Astrocyte (in vitro differentiated cells and primary cell): ENCODE measurements at regions not wholly inside any gene's neighbourhood (a gene's known extent, or its start where the extent isn't known, plus 50 kb on each side); places are given as distances from the start of the nearest gene placed in this dataset.
A peak's percentile ranks its signal among the peaks of the same experiment; 100 is the strongest.

ENCODE experiments used
- DNase-seq: peaks from one replicate; pipeline ENCODE4 v3.0.0-alpha.2; 2010; ENCODE audit warnings: low read depth
- FAIRE-seq: peaks from 2 replicates; lab custom pipeline; 2011; peaks lifted over from hg19 to GRCh38; lab: Jason Lieb, UNC
- H2AFZ ChIP-seq: 2 replicates; pipeline ENCODE4 v1.6.0; 2012; ENCODE audit warnings: low read depth, low read length, inconsistent platforms
- H3K27ac ChIP-seq: 2 replicates; pipeline ENCODE4 v1.5.1; 2011; ENCODE audit warnings: low read depth, low read length, inconsistent platforms
- H3K27me3 ChIP-seq: 2 replicates; pipeline ENCODE4 v1.6.0; 2011; ENCODE audit warnings: low read length, inconsistent platforms; ENCODE audit not compliant: insufficient read depth
- H3K36me3 ChIP-seq: 2 replicates; pipeline ENCODE4 v1.5.1; 2011; ENCODE audit warnings: low read length, inconsistent platforms; ENCODE audit not compliant: insufficient read depth
- H3K4me1 ChIP-seq: 2 replicates; pipeline ENCODE4 v1.5.1; 2011; ENCODE audit warnings: low read length, inconsistent platforms; ENCODE audit not compliant: insufficient read depth
- H3K4me2 ChIP-seq: 2 replicates; pipeline ENCODE4 v1.6.0; 2012; ENCODE audit warnings: low read length, inconsistent platforms
- H3K4me3 ChIP-seq: 2 replicates; pipeline ENCODE4 v1.5.1; 2011; ENCODE audit warnings: low read depth, mild to moderate bottlenecking, low read length, inconsistent platforms; ENCODE audit not compliant: insufficient read depth
- H3K79me2 ChIP-seq: 2 replicates; pipeline ENCODE4 v1.6.0; 2012; ENCODE audit warnings: mild to moderate bottlenecking, low read length, inconsistent platforms; ENCODE audit not compliant: insufficient read depth
- H3K9ac ChIP-seq: 2 replicates; pipeline ENCODE4 v1.6.0; 2012; ENCODE audit warnings: mild to moderate bottlenecking, low read length, inconsistent platforms
- H3K9me3 ChIP-seq: 2 replicates; pipeline ENCODE4 v1.5.1; 2012; ENCODE audit warnings: low read depth, mild to moderate bottlenecking, low read length, inconsistent platforms; ENCODE audit not compliant: insufficient read depth
- H4K20me1 ChIP-seq: 2 replicates; pipeline ENCODE4 v1.6.0; 2012; ENCODE audit warnings: low read length, inconsistent platforms; ENCODE audit not compliant: insufficient read depth
- H3K27ac Mint-ChIP-seq: one replicate; pipeline ENCODE4 v1.8.0; 2021; ENCODE audit warnings: mild to moderate bottlenecking, mixed read lengths; ENCODE audit not compliant: unreplicated experiment
- H3K27me3 Mint-ChIP-seq: one replicate; pipeline ENCODE4 v1.8.0; 2021; ENCODE audit warnings: low read depth, mixed read lengths; ENCODE audit not compliant: unreplicated experiment
- H3K36me3 Mint-ChIP-seq: one replicate; pipeline ENCODE4 v1.8.0; 2021; ENCODE audit warnings: low read depth, mixed read lengths; ENCODE audit not compliant: unreplicated experiment
- H3K4me1 Mint-ChIP-seq: one replicate; pipeline ENCODE4 v1.8.0; 2021; ENCODE audit warnings: low read depth, mixed read lengths; ENCODE audit not compliant: unreplicated experiment
- H3K4me3 Mint-ChIP-seq: one replicate; pipeline ENCODE4 v1.8.0; 2021; ENCODE audit warnings: mild to moderate bottlenecking, moderate library complexity, mixed read lengths; ENCODE audit not compliant: unreplicated experiment
- H3K9me3 Mint-ChIP-seq: one replicate; pipeline ENCODE4 v1.8.0; 2021; ENCODE audit warnings: mild to moderate bottlenecking, mixed read lengths; ENCODE audit not compliant: unreplicated experiment
- CTCF ChIP-seq: IDR thresholded peaks from 2 replicates; pipeline ENCODE4 v1.5.1; 2011; ENCODE audit warnings: low read depth, mild to moderate bottlenecking, inconsistent platforms, low read length, moderate library complexity; ENCODE audit not compliant: insufficient read depth
- EZH2 ChIP-seq: IDR thresholded peaks from 2 replicates; pipeline ENCODE4 v1.6.1; 2012; ENCODE audit warnings: mild to moderate bottlenecking, low read length, inconsistent platforms; ENCODE audit not compliant: insufficient read depth

- peaks cover 5% of the 10 kb centered on the region for H3K36me3 Mint-ChIP-seq
- no peaks in the 10 kb centered on the region for H3K9me3 Mint-ChIP-seq
- Histone ChIP-seq H3K9me3 (no peaks in the 10 kb centered on the region), H3K9ac (no peak overlapping the region), H3K4me1 (peaks cover 5% of the 10 kb centered on the region), H3K27me3 (no peaks in the 10 kb centered on the region), H3K79me2 (no peaks in the 10 kb centered on the region), H3K4me2 (no peak overlapping the region), H3K4me3 (no peak overlapping the region), H4K20me1 (no peaks in the 10 kb centered on the region), H3K27ac (no peak overlapping the region), H3K36me3 (no peaks in the 10 kb centered on the region), H2AFZ (no peak overlapping the region)
- FAIRE-seq = no peak
- peaks cover 7% of the 10 kb centered on the region for H3K4me1 Mint-ChIP-seq
- H3K27ac Mint-ChIP-seq = no peak overlapping the region
- no peak for DNase-seq
- no peak for TF ChIP-seq CTCF
- TF ChIP-seq EZH2 = no peak
- no peaks in the 10 kb centered on the region for H3K27me3 Mint-ChIP-seq
- no peak overlapping the region for H3K4me3 Mint-ChIP-seq
Measured at GRCh38 chr3:56999547-56999946, 60.9 kb upstream of the SPATA12 start.

- TF ChIP-seq CTCF = no peak
- H3K27ac ChIP-seq = no peak overlapping the region
- H3K9me3 ChIP-seq = no peaks in the 10 kb centered on the region
- H3K27ac Mint-ChIP-seq = no peak overlapping the region
- no peak overlapping the region for H3K4me2 ChIP-seq
- H3K79me2 ChIP-seq = no peaks in the 10 kb centered on the region
- peaks cover 5% of the 10 kb centered on the region for H3K4me1 ChIP-seq
- H3K9me3 Mint-ChIP-seq = no peaks in the 10 kb centered on the region
- DNase-seq = no peak
- no peak overlapping the region for H3K9ac ChIP-seq
- H3K27me3 Mint-ChIP-seq = no peaks in the 10 kb centered on the region
- H3K27me3 ChIP-seq = no peaks in the 10 kb centered on the region
- H3K4me1 Mint-ChIP-seq = peaks cover 7% of the 10 kb centered on the region
- FAIRE-seq = no peak
- H2AFZ ChIP-seq = no peak overlapping the region
- no peak overlapping the region for H3K4me3 Mint-ChIP-seq
- H4K20me1 ChIP-seq = no peaks in the 10 kb centered on the region
- no peaks in the 10 kb centered on the region for H3K36me3 ChIP-seq
- no peak overlapping the region for H3K4me3 ChIP-seq
- H3K36me3 Mint-ChIP-seq = no peaks in the 10 kb centered on the region
Measured at GRCh38 chr3:56998076-56998529, 62.4 kb upstream of the SPATA12 start.

GRCh38 chr3:56997675-56998074 lies 62.8 kb upstream of the SPATA12 start:
- TF ChIP-seq CTCF (no peak), EZH2 (no peak)
- no peaks in the 10 kb centered on the region for H3K27me3 ChIP-seq
- no peaks in the 10 kb centered on the region for H4K20me1 ChIP-seq
- Mint-ChIP-seq H3K9me3 (no peaks in the 10 kb centered on the region), H3K4me3 (no peak overlapping the region), H3K4me1 (peaks cover 7% of the 10 kb centered on the region), H3K36me3 (no peaks in the 10 kb centered on the region), H3K27me3 (no peaks in the 10 kb centered on the region), H3K27ac (no peak overlapping the region)
- no peak overlapping the region for H3K27ac ChIP-seq
- H2AFZ ChIP-seq = no peak overlapping the region
- H3K4me1 ChIP-seq = peaks cover 5% of the 10 kb centered on the region
- no peaks in the 10 kb centered on the region for H3K36me3 ChIP-seq
- DNase-seq = peak; percentile 44
- peak; percentile 78 for FAIRE-seq
- no peaks in the 10 kb centered on the region for H3K79me2 ChIP-seq
- no peak overlapping the region for H3K9ac ChIP-seq
- H3K9me3 ChIP-seq = no peaks in the 10 kb centered on the region
- H3K4me2 ChIP-seq = no peak overlapping the region
- no peak overlapping the region for H3K4me3 ChIP-seq
